MM.1S (cell line): ENCODE measurements at regions not wholly inside any gene's neighbourhood (a gene's known extent, or its start where the extent isn't known, plus 50 kb on each side); places are given as distances from the start of the nearest gene placed in this dataset.

ENCODE experiments used
- CTCF ChIP-seq: fragments of 300-600 bp; sonication (generic); IDR thresholded peaks from 2 replicates; pipeline ENCODE4 v1.5.1; 2016; ENCODE audit warnings: antibody characterized with exemption, low read length, mixed read lengths
- EZH2 ChIP-seq: fragments of 300-600 bp; sonication (generic); optimal IDR thresholded peaks from 2 replicates; pipeline ENCODE3; 2017; ENCODE audit warnings: low read depth, mild to moderate bottlenecking, antibody characterized with exemption, low read length, mixed read lengths
- EZH2phosphoT487 ChIP-seq: fragments of 300-600 bp; sonication (generic); IDR thresholded peaks from 2 replicates; pipeline ENCODE4 v1.6.1; 2018; ENCODE audit warnings: antibody characterized with exemption, low read length

- no peak for TF ChIP-seq CTCF
- no peak for TF ChIP-seq EZH2
- TF ChIP-seq EZH2phosphoT487: no peak
These were observed 566.9 kb upstream of the ANO5 start for GRCh38 chr11:21625982-21626381.
